SK-N-SH treated with all-trans-retinoic acid at 6 μM for 48 hours (cell line): ENCODE measurements at regions not wholly inside any gene's neighbourhood (a gene's known extent, or its start where the extent isn't known, plus 50 kb on each side); places are given as distances from the start of the nearest gene placed in this dataset.
A peak's percentile ranks its signal among the peaks of the same experiment; 100 is the strongest.

Source experiments
- ATAC-seq: fragments of 200-7000 bp; cut with Tn5 transposase; 3 replicates; pipeline ENCODE4 v1.9.1; 2020; ENCODE audit warnings: mild to moderate bottlenecking, moderate library complexity
- ARNTL ChIP-seq: fragments of 450-650 bp; formaldehyde crosslinking; IDR thresholded peaks from 2 replicates; pipeline ENCODE4 v1.5.0; 2020; ENCODE audit warnings: low read depth, mild to moderate bottlenecking, moderate library complexity, borderline replicate concordance
- BACH2 ChIP-seq: fragments of 250-450 bp; sonication (Bioruptor Pico); IDR thresholded peaks from 2 replicates; pipeline ENCODE4 v1.9.0; 2021; ENCODE audit warnings: mild to moderate bottlenecking, borderline replicate concordance
- CSDC2 ChIP-seq: fragments of 250-450 bp; sonication (Bioruptor Pico); IDR thresholded peaks from 2 replicates; pipeline ENCODE4 v1.5.0; 2020; ENCODE audit warnings: mild to moderate bottlenecking, moderate library complexity
- ESRRG ChIP-seq: fragments of 250-450 bp; sonication (Bioruptor Pico); IDR thresholded peaks from 2 replicates; pipeline ENCODE4 v1.6.1; 2021; ENCODE audit warnings: mild to moderate bottlenecking
- GLIS3 ChIP-seq: fragments of 250-450 bp; sonication (Bioruptor Pico); IDR thresholded peaks from 2 replicates; pipeline ENCODE4 v1.5.0; 2020; ENCODE audit warnings: mild to moderate bottlenecking, moderate library complexity
- ISL1 ChIP-seq: fragments of 250-450 bp; sonication (Bioruptor Pico); IDR thresholded peaks from 2 replicates; pipeline ENCODE4 v2.1.2; 2022; ENCODE audit warnings: mild to moderate bottlenecking, moderate library complexity
- OSR1 ChIP-seq: fragments of 250-450 bp; sonication (Bioruptor Pico); IDR thresholded peaks from 2 replicates; pipeline ENCODE4 v1.8.0; 2022; ENCODE audit warnings: moderate library complexity, mild to moderate bottlenecking, inconsistent platforms
- PPARA ChIP-seq: fragments of 250-450 bp; sonication (Bioruptor Pico); IDR thresholded peaks from 2 replicates; pipeline ENCODE4 v1.5.0; 2020; ENCODE audit warnings: mild to moderate bottlenecking, borderline replicate concordance
- RARB ChIP-seq: fragments of 250-450 bp; sonication (Bioruptor Pico); IDR thresholded peaks from 2 replicates; pipeline ENCODE4 v1.8.0; 2021; ENCODE audit warnings: mild to moderate bottlenecking, moderate library complexity
- SNAI2 ChIP-seq: fragments of 250-450 bp; sonication (Bioruptor Pico); IDR thresholded peaks from 2 replicates; pipeline ENCODE4 v1.5.0; 2020; ENCODE audit warnings: mild to moderate bottlenecking, moderate library complexity
- TCF4 ChIP-seq: fragments of 250-450 bp; sonication (Bioruptor Pico); IDR thresholded peaks from 2 replicates; pipeline ENCODE4 v1.8.0; 2021; ENCODE audit warnings: mild to moderate bottlenecking, moderate library complexity, borderline replicate concordance
- TOX ChIP-seq: fragments of 250-450 bp; sonication (Bioruptor Pico); IDR thresholded peaks from 2 replicates; pipeline ENCODE4 v1.8.0; 2021; ENCODE audit warnings: mild to moderate bottlenecking, moderate library complexity, borderline replicate concordance
- ZC3H10 ChIP-seq: fragments of 250-450 bp; sonication (Bioruptor Pico); IDR thresholded peaks from 2 replicates; pipeline ENCODE4 v1.5.1; 2021; ENCODE audit warnings: mild to moderate bottlenecking, moderate library complexity
- ZFP3 ChIP-seq: fragments of 250-450 bp; sonication (Bioruptor Pico); IDR thresholded peaks from 2 replicates; pipeline ENCODE4 v1.5.0; 2020; ENCODE audit warnings: mild to moderate bottlenecking, moderate library complexity
- ZFP30 ChIP-seq: fragments of 450-650 bp; formaldehyde crosslinking; IDR thresholded peaks from 2 replicates; pipeline ENCODE4 v1.5.0; 2022; ENCODE audit warnings: mild to moderate bottlenecking, moderate library complexity
- ZNF565 ChIP-seq: fragments of 450-650 bp; formaldehyde crosslinking; conservative IDR thresholded peaks from 2 replicates; pipeline ENCODE4 v1.5.0; 2020; ENCODE audit warnings: low read depth, mild to moderate bottlenecking, moderate library complexity
- ZNF70 ChIP-seq: fragments of 450-650 bp; formaldehyde crosslinking; IDR thresholded peaks from 2 replicates; pipeline ENCODE4 v1.5.0; 2020; ENCODE audit warnings: mild to moderate bottlenecking, moderate library complexity
- ZNF8 ChIP-seq: fragments of 450-650 bp; formaldehyde crosslinking; IDR thresholded peaks from 2 replicates; pipeline ENCODE4 v1.5.0; 2020; ENCODE audit warnings: mild to moderate bottlenecking, moderate library complexity
- TF ChIP-seq, protein P1 (sequence below): fragments of 250-450 bp; sonication (Bioruptor Pico); IDR thresholded peaks from 2 replicates; pipeline ENCODE4 v1.5.0; 2020; ENCODE audit warnings: mild to moderate bottlenecking, moderate library complexity
- TF ChIP-seq, protein P2 (sequence below): fragments of 250-450 bp; sonication (Bioruptor Pico); IDR thresholded peaks from 2 replicates; pipeline ENCODE4 v1.5.1; 2021; ENCODE audit warnings: mild to moderate bottlenecking, moderate library complexity
- TF ChIP-seq, protein P3 (sequence below): fragments of 250-450 bp; sonication (Bioruptor Pico); IDR thresholded peaks from 2 replicates; pipeline ENCODE4 v1.5.1; 2020; ENCODE audit warnings: low read depth, mild to moderate bottlenecking, moderate library complexity
- TF ChIP-seq, protein P4 (sequence below): fragments of 250-450 bp; sonication (Bioruptor Pico); IDR thresholded peaks from 2 replicates; pipeline ENCODE4 v1.8.0; 2020; ENCODE audit warnings: mild to moderate bottlenecking, moderate library complexity, borderline replicate concordance

DNA sequence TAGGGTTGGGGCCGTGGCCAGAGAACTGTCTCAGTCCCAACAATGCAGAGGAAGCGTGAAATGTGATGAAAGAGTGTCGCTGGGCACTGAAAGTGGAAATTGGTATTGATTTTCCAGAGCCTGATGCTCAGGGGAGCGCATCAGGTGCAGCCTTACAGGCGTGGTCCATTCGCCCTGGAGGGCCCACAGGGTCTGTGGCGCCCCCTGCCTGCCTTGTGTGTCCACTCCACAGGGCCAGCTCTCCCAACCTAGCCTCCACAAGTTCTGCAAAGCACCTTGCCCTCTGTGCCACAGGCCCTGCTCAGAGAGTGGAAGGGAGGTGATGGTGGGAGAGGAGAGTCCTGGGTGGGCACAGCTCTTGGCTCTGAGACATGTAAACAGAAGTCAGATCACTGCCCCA is 54.9 kb upstream of the LMO1 start:
- ATAC-seq = peak; percentile 17; the same call in 1 of the 3 replicates
- TF ChIP-seq GLIS3 (CRISPR knock-in tag) (no peak), ZFP30 (CRISPR knock-in tag) (no peak), ZNF8 (CRISPR knock-in tag) (no peak), OSR1 (CRISPR knock-in tag) (no peak), RARB (CRISPR knock-in tag) (no peak), ESRRG (CRISPR knock-in tag) (no peak), PPARA (CRISPR knock-in tag) (no peak), ISL1 (CRISPR knock-in tag) (no peak), ZNF70 (CRISPR knock-in tag) (no peak), TOX (CRISPR knock-in tag) (no peak), ZNF565 (CRISPR knock-in tag) (no peak), ZFP3 (CRISPR knock-in tag) (no peak)
- TF ChIP-seq, protein P1, sequence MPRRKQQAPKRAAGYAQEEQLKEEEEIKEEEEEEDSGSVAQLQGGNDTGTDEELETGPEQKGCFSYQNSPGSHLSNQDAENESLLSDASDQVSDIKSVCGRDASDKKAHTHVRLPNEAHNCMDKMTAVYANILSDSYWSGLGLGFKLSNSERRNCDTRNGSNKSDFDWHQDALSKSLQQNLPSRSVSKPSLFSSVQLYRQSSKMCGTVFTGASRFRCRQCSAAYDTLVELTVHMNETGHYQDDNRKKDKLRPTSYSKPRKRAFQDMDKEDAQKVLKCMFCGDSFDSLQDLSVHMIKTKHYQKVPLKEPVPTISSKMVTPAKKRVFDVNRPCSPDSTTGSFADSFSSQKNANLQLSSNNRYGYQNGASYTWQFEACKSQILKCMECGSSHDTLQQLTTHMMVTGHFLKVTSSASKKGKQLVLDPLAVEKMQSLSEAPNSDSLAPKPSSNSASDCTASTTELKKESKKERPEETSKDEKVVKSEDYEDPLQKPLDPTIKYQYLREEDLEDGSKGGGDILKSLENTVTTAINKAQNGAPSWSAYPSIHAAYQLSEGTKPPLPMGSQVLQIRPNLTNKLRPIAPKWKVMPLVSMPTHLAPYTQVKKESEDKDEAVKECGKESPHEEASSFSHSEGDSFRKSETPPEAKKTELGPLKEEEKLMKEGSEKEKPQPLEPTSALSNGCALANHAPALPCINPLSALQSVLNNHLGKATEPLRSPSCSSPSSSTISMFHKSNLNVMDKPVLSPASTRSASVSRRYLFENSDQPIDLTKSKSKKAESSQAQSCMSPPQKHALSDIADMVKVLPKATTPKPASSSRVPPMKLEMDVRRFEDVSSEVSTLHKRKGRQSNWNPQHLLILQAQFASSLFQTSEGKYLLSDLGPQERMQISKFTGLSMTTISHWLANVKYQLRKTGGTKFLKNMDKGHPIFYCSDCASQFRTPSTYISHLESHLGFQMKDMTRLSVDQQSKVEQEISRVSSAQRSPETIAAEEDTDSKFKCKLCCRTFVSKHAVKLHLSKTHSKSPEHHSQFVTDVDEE (CRISPR knock-in tag) = no peak

DNA sequence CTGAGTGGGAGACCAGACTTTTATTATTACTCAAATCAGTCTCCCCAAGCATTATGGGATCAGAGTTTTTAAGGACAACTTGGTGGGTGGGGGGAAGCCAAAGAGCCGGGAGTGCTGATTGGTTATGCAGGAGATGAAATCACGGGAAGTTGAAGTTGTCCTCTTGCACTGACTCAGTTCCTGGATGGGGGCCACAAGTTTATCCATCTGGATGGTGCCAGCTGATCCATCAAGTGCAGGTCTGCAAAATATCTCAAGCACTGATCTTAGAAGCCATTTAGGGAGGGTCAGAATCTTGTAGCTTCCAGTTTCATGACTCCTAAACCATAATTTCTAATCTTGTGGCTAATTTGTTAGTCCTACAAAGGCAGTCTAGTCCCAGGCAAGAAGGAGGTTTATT is 53.5 kb upstream of the LMO1 start:
- peak; percentile 58; the same call in 2 of the 3 replicates for ATAC-seq

DNA sequence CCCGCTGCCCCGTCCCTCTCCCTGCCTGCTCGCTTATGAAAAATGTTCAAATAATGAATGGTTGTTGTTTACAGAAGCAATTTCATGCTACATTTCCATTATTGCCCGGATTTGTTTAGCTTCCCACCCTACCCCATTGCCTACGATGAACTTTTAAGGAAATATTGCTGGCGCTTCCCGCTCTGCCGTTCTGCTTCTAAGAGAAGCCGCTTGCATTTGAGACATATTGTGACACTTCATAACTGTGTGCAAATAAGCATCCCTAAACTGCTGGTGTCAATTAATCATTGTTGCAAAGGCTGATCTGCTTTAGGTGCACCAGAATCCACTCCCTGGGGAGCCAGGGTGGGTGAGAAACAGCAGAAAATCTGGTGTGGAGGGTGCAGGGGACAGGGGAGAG is 52.3 kb upstream of the LMO1 start:
- ATAC-seq = no peak
- no peak for TF ChIP-seq OSR1 (CRISPR knock-in tag)
- no peak for TF ChIP-seq TCF4 (CRISPR knock-in tag)
- no peak for TF ChIP-seq ZFP3 (CRISPR knock-in tag)
- no peak for TF ChIP-seq ZFP30 (CRISPR knock-in tag)
- no peak for TF ChIP-seq BACH2
- no peak for TF ChIP-seq ZNF565 (CRISPR knock-in tag)
- TF ChIP-seq ESRRG (CRISPR knock-in tag) = no peak
- no peak for TF ChIP-seq SNAI2 (CRISPR knock-in tag)
- TF ChIP-seq ARNTL (CRISPR knock-in tag) = no peak
- TF ChIP-seq ISL1 (CRISPR knock-in tag) = no peak
- TF ChIP-seq ZC3H10 (CRISPR knock-in tag) = no peak
- TF ChIP-seq, protein P2, sequence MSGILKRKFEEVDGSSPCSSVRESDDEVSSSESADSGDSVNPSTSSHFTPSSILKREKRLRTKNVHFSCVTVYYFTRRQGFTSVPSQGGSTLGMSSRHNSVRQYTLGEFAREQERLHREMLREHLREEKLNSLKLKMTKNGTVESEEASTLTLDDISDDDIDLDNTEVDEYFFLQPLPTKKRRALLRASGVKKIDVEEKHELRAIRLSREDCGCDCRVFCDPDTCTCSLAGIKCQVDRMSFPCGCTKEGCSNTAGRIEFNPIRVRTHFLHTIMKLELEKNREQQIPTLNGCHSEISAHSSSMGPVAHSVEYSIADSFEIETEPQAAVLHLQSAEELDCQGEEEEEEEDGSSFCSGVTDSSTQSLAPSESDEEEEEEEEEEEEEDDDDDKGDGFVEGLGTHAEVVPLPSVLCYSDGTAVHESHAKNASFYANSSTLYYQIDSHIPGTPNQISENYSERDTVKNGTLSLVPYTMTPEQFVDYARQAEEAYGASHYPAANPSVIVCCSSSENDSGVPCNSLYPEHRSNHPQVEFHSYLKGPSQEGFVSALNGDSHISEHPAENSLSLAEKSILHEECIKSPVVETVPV (CRISPR knock-in tag) = no peak

More for the DNA sequence above, 53.5 kb upstream of the LMO1 start:
- peak; percentile 69 for TF ChIP-seq ISL1 (CRISPR knock-in tag)
- TF ChIP-seq ZFP3 (CRISPR knock-in tag) = no peak
- TF ChIP-seq, all 23 proteins: peak for 1

DNA sequence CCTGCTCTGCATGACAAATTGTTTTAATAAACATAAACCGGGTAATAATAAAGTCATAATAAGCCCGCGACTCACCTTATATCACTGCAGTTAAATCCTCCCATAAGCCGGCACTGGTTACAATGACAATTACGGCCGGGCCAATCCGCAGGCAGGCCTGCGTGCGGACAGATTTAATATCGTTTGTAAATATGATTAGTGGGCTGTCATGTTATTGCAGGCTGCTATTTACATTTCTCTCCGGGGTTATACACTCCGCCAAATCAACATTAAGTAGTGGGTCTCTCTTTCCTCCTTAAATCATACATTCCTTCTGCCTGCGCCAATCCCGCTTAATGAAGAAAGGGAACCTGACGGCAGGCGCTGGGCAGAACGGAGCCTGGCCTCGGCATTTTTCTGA is 51.8 kb upstream of the LMO1 start:
- TF ChIP-seq ESRRG (CRISPR knock-in tag) (no peak), RARB (CRISPR knock-in tag) (no peak), CSDC2 (CRISPR knock-in tag) (no peak), OSR1 (CRISPR knock-in tag) (no peak), SNAI2 (CRISPR knock-in tag) (no peak), ARNTL (CRISPR knock-in tag) (no peak), ZFP30 (CRISPR knock-in tag) (no peak), ZNF8 (CRISPR knock-in tag) (no peak)
- TF ChIP-seq, protein P3, sequence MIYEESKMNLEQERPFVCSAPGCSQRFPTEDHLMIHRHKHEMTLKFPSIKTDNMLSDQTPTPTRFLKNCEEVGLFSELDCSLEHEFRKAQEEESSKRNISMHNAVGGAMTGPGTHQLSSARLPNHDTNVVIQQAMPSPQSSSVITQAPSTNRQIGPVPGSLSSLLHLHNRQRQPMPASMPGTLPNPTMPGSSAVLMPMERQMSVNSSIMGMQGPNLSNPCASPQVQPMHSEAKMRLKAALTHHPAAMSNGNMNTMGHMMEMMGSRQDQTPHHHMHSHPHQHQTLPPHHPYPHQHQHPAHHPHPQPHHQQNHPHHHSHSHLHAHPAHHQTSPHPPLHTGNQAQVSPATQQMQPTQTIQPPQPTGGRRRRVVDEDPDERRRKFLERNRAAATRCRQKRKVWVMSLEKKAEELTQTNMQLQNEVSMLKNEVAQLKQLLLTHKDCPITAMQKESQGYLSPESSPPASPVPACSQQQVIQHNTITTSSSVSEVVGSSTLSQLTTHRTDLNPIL (CRISPR knock-in tag) = no peak
- TF ChIP-seq, protein P1 (CRISPR knock-in tag) = no peak
- TF ChIP-seq, protein P4, sequence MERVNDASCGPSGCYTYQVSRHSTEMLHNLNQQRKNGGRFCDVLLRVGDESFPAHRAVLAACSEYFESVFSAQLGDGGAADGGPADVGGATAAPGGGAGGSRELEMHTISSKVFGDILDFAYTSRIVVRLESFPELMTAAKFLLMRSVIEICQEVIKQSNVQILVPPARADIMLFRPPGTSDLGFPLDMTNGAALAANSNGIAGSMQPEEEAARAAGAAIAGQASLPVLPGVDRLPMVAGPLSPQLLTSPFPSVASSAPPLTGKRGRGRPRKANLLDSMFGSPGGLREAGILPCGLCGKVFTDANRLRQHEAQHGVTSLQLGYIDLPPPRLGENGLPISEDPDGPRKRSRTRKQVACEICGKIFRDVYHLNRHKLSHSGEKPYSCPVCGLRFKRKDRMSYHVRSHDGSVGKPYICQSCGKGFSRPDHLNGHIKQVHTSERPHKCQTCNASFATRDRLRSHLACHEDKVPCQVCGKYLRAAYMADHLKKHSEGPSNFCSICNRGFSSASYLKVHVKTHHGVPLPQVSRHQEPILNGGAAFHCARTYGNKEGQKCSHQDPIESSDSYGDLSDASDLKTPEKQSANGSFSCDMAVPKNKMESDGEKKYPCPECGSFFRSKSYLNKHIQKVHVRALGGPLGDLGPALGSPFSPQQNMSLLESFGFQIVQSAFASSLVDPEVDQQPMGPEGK (CRISPR knock-in tag) = no peak
- no peak for ATAC-seq
